ENCODE measurements at regions not wholly inside any gene's neighbourhood (a gene's known extent, or its start where the extent isn't known, plus 50 kb on each side); places are given as distances from the start of the nearest gene placed in this dataset.

GRCh38 chr14:95410838-95411237 is 91.1 kb upstream of the CLMN start:
- DNase-seq (ENCODE audit: low spot score), result no peak

- no peak for DNase-seq (ENCODE audit: low spot score)
Observed at GRCh38 chr14:95409477-95410272, 90.0 kb upstream of the CLMN start.

- DNase-seq (ENCODE audit: low spot score), result no peak
Observed at GRCh38 chr14:95408731-95409476, 89.2 kb upstream of the CLMN start.

- DNase-seq (ENCODE audit: low spot score), result no peak
Observed at GRCh38 chr14:95407354-95407753, 87.6 kb upstream of the CLMN start.

- no peak for DNase-seq (ENCODE audit: low spot score)
Observed at GRCh38 chr14:95406756-95407277, 87.1 kb upstream of the CLMN start.

GRCh38 chr14:95404583-95404982 is 84.9 kb upstream of the CLMN start:
- no peak for DNase-seq (ENCODE audit: low spot score)

- no peak for DNase-seq (ENCODE audit: low spot score)
Observed at GRCh38 chr14:95402578-95402977, 82.9 kb upstream of the CLMN start.

GRCh38 chr14:95402176-95402575 is 82.5 kb upstream of the CLMN start:
- DNase-seq (ENCODE audit: low spot score), result no peak

GRCh38 chr14:95398630-95399547 is 79.2 kb upstream of the CLMN start:
- no peak for DNase-seq (ENCODE audit: low spot score)

GRCh38 chr14:95397325-95397724 is 77.6 kb upstream of the CLMN start:
- DNase-seq (ENCODE audit: low spot score), result no peak

GRCh38 chr14:95396221-95396620 is 76.5 kb upstream of the CLMN start:
- DNase-seq (ENCODE audit: low spot score), result peak; percentile 28

- no peak for DNase-seq (ENCODE audit: low spot score)
Observed at GRCh38 chr14:95395098-95395737, 75.5 kb upstream of the CLMN start.

- no peak for DNase-seq (ENCODE audit: low spot score)
Observed at GRCh38 chr14:95394297-95395097, 74.8 kb upstream of the CLMN start.

GRCh38 chr14:95392841-95393240 is 73.1 kb upstream of the CLMN start:
- no peak for DNase-seq (ENCODE audit: low spot score)

GRCh38 chr14:95391331-95391730 is 71.6 kb upstream of the CLMN start:
- DNase-seq (ENCODE audit: low spot score), result no peak

- no peak for DNase-seq (ENCODE audit: low spot score)
Observed at GRCh38 chr14:95389471-95390011, 69.8 kb upstream of the CLMN start.

GRCh38 chr14:95388699-95389098 is 69.0 kb upstream of the CLMN start:
- DNase-seq (ENCODE audit: low spot score), result no peak

- no peak for DNase-seq (ENCODE audit: low spot score)
Observed at GRCh38 chr14:95387826-95388445, 68.2 kb upstream of the CLMN start.

- no peak for DNase-seq (ENCODE audit: low spot score)
Observed at GRCh38 chr14:95386536-95387095, 66.9 kb upstream of the CLMN start.

- no peak for DNase-seq (ENCODE audit: low spot score)
Observed at GRCh38 chr14:95385701-95386100, 66.0 kb upstream of the CLMN start.
